ENCODE measurements at regions not wholly inside any gene's neighbourhood (a gene's known extent, or its start where the extent isn't known, plus 50 kb on each side); places are given as distances from the start of the nearest gene placed in this dataset.
A peak's percentile ranks its signal among the peaks of the same experiment; 100 is the strongest.
"Not testable (repeated sequence)": the region's sequence is repeated elsewhere in the genome, so short reads cannot be mapped to it uniquely, and the experiment has no call there.

DNA sequence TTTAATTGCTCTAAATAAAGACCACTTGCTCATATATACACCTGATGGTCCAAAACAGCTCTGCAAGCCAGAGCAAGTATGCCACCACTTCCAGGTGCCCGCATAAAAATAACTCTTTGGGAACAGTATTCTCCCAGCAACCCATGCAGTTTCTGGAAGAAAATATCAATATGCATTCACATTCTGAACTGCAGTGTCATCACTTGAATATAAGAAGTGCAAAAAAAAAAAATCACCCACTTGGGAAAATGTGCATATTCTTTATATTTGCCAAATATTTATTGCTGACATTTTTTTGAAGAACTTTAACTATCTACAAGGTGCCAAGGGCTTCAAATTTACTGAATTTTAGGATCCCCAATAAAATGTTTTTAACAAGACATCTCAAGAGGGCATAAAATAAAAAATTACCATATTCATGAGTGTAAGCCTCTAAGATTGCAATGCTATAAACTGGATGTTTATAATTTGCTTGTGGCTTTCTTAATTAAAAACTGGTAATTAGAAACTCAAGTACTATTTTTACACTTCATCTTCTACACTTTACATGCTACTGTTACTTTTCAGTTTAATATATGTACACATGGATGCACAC is 360.6 kb upstream of the HNRNPA3 start:
- DNase-seq (ENCODE audit: low spot score) = no peak

DNA sequence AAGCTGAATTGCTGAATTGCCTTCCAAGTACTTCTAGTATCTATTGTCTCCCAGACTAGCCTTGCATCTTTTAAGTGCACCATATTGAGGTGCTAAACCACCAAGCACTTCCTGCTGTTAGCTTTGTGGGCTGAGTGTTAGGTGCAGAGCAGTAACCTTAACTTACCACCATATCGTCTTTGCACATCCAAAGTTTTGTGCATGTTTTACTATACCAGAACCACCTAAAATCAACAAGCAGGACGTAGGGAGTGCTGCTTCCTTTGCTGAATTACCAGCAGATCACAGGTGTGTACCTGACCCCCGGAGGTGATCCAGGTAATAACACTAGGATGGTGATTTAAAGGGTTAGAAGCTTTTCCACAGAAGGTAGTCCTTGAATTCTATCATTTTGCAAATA is 359.9 kb upstream of the HNRNPA3 start:
- peak; percentile 38 for DNase-seq (ENCODE audit: low spot score)

DNA sequence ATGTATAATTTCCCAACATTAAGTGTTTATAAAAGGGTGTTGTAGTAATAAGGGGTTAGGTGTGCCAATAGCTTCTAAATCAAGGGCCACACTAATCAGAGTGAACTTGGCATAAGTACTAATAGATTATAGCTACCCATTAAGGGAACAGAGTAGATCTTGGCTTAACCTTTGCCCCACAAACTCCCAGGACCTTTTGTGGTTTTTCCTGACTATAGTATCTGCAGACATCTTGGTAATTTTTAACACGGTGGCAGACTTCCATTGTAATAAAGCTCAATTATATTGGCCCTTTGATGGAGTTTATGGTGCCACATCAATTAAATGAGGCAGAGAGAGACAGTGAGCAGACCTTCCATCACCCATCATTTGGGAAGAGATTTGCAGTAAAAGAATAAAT is 358.5 kb upstream of the HNRNPA3 start:
- no peak for DNase-seq (ENCODE audit: low spot score)

- no peak for DNase-seq (ENCODE audit: low spot score)
Measured at GRCh38 chr2:176854878-176855277, 357.7 kb upstream of the HNRNPA3 start.

- no peak for DNase-seq (ENCODE audit: low spot score)
Measured at GRCh38 chr2:176856683-176857082, 355.9 kb upstream of the HNRNPA3 start.

DNA sequence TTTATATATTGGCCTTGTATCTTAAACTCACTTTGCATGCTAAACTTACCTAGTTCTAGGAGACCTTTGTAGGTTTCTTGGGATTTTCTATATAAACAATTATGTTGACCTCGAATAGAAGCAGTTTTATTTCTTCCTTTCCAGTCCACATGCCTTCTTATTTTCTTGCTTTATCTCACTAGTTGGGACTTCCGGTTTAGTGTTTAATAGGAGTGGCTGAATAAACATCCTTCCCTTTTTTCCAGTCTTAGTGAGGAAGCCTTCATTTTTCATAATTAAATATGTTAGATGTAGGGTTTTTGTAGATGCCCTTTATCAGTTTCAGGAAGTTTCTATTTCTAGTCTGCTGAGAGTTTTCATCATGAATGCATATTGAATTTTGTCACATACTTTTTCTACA is 347.3 kb upstream of the HNRNPA3 start:
- DNase-seq (ENCODE audit: low spot score) = no peak

DNA sequence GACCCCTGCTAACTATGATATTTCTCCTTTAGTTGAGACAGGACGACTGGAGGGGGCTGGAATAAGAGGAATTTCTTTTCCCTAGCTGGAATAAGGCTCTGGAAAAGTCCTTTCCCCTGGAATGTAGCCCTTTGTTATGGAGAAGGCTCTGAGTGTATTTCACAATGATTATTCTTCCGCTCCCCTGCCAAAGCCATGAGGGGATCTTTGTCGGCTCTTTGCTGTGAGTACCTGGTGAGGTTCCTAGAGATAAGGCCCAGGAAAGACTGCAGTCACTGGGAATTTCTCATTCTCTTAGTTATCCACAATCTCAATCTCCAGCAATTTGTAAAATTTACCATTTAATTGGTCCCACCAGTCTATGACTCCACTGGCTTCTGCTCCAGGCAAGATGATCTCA is 340.2 kb upstream of the HNRNPA3 start:
- DNase-seq (ENCODE audit: low spot score) = no peak

DNA sequence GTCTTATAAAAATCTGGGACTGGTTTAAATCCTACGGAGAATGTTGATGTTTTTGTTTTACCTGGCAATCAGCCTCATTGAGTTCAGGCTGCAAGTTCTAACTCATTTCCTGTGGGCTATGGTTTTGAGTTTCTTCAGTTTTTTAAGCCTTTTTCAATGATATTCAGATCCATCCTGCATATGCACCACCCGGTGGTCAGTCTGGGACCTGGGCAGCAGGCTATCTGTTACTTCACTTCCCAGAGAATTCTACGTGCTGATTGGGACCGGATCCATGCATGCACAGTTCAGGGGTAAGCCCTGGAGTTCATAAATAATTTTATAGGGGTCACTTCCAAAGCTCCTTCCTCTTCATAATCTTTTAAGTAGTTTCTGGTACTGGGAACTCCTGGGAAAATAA is 339.2 kb upstream of the HNRNPA3 start:
- no peak for DNase-seq (ENCODE audit: low spot score)

GRCh38 chr2:176876493-176877103 is 336.0 kb upstream of the HNRNPA3 start:
- no peak for DNase-seq (ENCODE audit: low spot score)

DNA sequence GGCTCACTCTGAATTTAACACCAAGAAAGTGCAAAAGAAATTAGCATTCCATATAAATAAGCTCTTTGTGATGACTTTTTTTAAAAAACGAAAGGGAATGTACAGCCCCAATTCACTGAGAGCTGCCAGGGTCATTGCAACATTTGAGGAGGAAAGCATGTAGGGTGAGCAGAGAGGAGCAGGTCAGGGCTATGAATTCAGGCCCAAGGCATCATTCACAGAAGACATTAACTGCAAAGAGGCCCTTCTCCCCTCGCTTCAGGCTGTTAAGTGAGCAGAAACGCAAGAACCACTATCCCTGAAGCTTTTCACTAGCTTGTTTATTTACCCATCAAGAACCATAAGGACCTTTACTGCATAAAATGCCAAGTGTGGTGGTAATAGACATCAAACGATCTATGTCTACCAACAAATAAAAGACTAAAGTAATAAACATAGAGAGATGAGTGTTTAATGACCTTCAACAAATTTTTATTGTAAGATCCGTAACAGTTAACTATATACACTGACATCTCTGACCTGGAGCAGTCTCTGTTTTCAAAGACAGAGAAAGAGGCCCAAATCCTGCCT is 333.1 kb upstream of the HNRNPA3 start:
- no peak for DNase-seq (ENCODE audit: low spot score)

DNA sequence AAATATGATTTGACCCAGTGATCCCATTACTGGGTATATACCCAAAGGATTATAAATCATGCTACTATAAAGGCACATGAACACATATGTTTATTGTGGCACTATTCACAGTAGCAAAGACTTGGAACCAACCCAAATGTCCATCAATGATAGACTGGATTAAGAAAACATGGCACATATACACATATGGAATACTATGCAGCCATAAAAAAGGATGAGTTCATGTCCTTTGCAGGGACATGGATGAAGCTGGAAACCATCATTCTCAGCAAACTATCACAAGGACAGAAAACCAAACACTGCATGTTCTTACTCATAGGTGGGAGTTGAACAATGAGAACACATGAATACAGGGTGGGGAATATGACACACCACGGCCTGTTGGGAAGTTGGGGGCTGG is 330.5 kb upstream of the HNRNPA3 start:
- not testable (repeated sequence) for DNase-seq (ENCODE audit: low spot score)

- no peak for DNase-seq (ENCODE audit: low spot score)
Measured at GRCh38 chr2:176885001-176885643, 327.5 kb upstream of the HNRNPA3 start.

GRCh38 chr2:176885661-176886060 is 326.9 kb upstream of the HNRNPA3 start:
- DNase-seq (ENCODE audit: low spot score) = no peak

DNA sequence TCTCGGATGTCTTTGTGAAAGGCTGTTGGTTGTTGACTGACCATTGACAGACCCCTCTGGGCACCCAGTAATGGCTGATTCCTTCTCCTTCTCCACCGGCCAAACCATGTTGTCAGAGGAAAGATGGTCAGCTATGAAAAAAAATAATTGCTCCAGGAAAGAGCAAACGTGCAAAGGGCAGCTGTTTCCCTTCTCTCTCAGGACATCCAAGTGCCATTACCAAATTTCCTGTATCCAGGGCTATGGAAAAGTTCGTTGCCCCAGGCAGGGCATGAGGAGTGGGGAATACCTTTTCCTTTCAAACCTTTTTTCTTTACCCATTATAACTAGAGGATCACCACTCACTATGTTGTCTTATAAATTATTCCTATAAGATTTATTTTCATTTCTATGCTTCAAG is 321.5 kb upstream of the HNRNPA3 start:
- no peak for DNase-seq (ENCODE audit: low spot score)

GRCh38 chr2:176891857-176892256 is 320.7 kb upstream of the HNRNPA3 start:
- DNase-seq (ENCODE audit: low spot score) = no peak

- no peak for DNase-seq (ENCODE audit: low spot score)
Measured at GRCh38 chr2:176892676-176893226, 319.8 kb upstream of the HNRNPA3 start.

- DNase-seq (ENCODE audit: low spot score) = no peak
Measured at GRCh38 chr2:176895158-176895557, 317.4 kb upstream of the HNRNPA3 start.

DNA sequence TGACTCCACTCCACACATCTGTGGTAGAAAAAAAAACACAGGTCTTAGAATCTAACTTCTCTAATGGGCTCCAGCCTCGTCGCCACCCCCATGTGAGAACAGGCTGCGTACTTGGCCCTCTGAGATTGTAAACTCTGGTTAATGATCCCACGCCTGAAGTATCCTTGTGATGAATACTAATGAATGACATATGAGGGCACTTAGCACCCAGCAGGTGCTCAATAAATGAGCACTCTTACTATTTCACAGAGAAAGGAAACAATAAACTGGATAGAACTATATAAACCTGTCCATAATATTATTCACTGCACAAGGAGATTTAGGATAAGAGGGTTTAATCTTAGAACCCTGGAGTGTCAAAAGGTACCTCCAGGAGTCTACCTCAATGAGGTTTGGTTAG is 310.1 kb upstream of the HNRNPA3 start:
- DNase-seq (ENCODE audit: low spot score) = no peak

GRCh38 chr2:176904053-176904452 is 308.5 kb upstream of the HNRNPA3 start:
- DNase-seq (ENCODE audit: low spot score) = not testable (repeated sequence)

DNA sequence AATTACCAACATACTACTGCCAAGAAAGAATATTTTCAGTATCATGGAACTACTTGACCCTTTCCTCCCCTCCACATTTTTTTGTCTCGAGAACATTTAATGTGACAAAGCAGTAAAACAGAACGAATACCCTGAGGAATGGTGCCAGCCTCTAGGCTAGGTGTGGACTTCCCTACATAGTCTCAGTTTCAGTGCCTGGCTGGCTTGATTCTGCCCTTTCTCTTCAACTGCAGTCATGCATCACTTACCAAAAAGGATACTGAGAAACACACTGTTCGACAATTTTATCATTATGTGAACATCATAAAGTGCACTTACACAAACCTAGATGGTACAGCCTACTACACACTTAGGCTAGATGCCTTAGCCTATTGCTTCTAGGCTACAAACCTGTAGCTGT is 305.3 kb upstream of the HNRNPA3 start:
- no peak for DNase-seq (ENCODE audit: low spot score)

DNA sequence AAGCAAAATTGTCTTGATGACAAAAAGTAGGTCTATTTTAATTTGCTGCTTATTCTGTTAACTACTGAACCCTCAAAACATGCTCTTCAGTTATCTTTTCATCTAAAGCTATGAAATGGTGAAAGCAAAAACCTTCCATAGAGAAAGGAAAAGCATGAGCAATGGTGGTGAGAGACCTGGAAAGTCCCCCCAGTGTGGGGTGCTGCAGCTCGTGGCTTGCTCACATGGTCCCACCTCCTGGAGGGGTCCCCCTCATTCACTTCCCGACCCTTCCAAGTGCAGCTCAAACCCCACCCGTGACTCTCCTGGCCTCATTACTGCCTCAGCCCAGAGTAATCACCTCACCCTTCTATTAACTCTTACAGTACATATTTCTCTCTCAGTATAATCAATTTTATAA is 301.8 kb upstream of the HNRNPA3 start:
- DNase-seq (ENCODE audit: low spot score) = no peak

GRCh38 chr2:176913955-176914354 is 298.6 kb upstream of the HNRNPA3 start:
- no peak for DNase-seq (ENCODE audit: low spot score)

- no peak for DNase-seq (ENCODE audit: low spot score)
Measured at GRCh38 chr2:176914371-176914770, 298.2 kb upstream of the HNRNPA3 start.
